Testis (tissue), 2 donors: ENCODE measurements at regions not wholly inside any gene's neighbourhood (a gene's known extent, or its start where the extent isn't known, plus 50 kb on each side); places are given as distances from the start of the nearest gene placed in this dataset.

Source experiments
- DNase-seq: peaks from one replicate; pipeline ENCODE4 v3.0.0-alpha.2; 2019
- H3K27ac ChIP-seq, 2 donors: fragments of 200-600 bp; sonication (generic); one replicate each; pipeline ENCODE4 v1.5.1; 2019
- H3K27me3 ChIP-seq: fragments of 200-600 bp; sonication (generic); one replicate; pipeline ENCODE4 v1.5.1; 2019
- H3K36me3 ChIP-seq: fragments of 200-600 bp; sonication (generic); one replicate; pipeline ENCODE4 v1.5.1; 2017; ENCODE audit warnings: low read depth; ENCODE audit errors: missing control alignments
- H3K4me1 ChIP-seq: fragments of 200-600 bp; sonication (generic); one replicate; pipeline ENCODE4 v1.5.1; 2019
- H3K4me3 ChIP-seq, 2 donors: fragments of 200-600 bp; sonication (generic); one replicate each; pipeline ENCODE4 v1.5.1; 2017 to 2019
- H3K9me3 ChIP-seq: fragments of 200-600 bp; sonication (generic); one replicate; pipeline ENCODE4 v1.5.1; 2017
- CTCF ChIP-seq, 3 experiments: fragments of 450-650 bp in 2 of 3; fragments of 200-600 bp in 1 of 3; sonication (generic) in 1 of 3; IDR thresholded peaks; one replicate each; pipeline ENCODE4 v1.5.1; 2016 to 2019; ENCODE audit warnings: antibody characterized with exemption in 3 of 3, mild to moderate bottlenecking in 2 of 3, moderate library complexity in 1 of 3
- POLR2A ChIP-seq: fragments of 450-650 bp; IDR thresholded peaks from one replicate; pipeline ENCODE4 v1.6.1; 2017; ENCODE audit warnings: antibody characterized with exemption, mild to moderate bottlenecking, moderate library complexity
- WGBS, 2 donors: methylation state at CpG; one replicate each; pipeline ENCODE4 v1.1.5; 2018; 5-methylcytosine and 5-hydroxymethylcytosine counted together
- intact Hi-C: fragments of 100-400 bp; cut with DNase I; formaldehyde crosslinking; loops from one replicate; pipeline ENCODE4 v1.15.1; 2023; ENCODE audit warnings: low total_unique reads

- 80 to 92% methylated on average over 14 of the region's 14 CpGs for WGBS, 2 donors
- no peaks in the 10 kb centered on the region for H3K4me1 ChIP-seq
- DNase-seq, result no peak
- intact Hi-C loops, result no loop called here
- H3K4me3 ChIP-seq, result no peak overlapping the region
- H3K9me3 ChIP-seq, result no peaks in the 10 kb centered on the region
- H3K27me3 ChIP-seq, result no peaks in the 10 kb centered on the region
- H3K36me3 ChIP-seq, result no peaks in the 10 kb centered on the region
- TF ChIP-seq POLR2A, result no peak
- no peak for TF ChIP-seq CTCF (IDR thresholded peaks at IDR 0.05)
- no peak overlapping the region for H3K27ac ChIP-seq
Measured at GRCh38 chr6:10084111-10084986, 330.5 kb downstream of the TFAP2A start.

- TF ChIP-seq POLR2A, result no peak
- no peak for TF ChIP-seq CTCF (IDR thresholded peaks at IDR 0.05)
- intact Hi-C loops, result no loop called here
- Histone ChIP-seq H3K4me3 (no peak overlapping the region), H3K27ac (no peak overlapping the region), H3K4me1 (no peaks in the 10 kb centered on the region), H3K9me3 (no peaks in the 10 kb centered on the region), H3K27me3 (no peaks in the 10 kb centered on the region), H3K36me3 (no peaks in the 10 kb centered on the region)
- no peak for DNase-seq
- WGBS, 2 donors, result 61 to 74% methylated on average over 1 of the region's 1 CpG
Measured at GRCh38 chr6:10082385-10082784, 332.5 kb downstream of the TFAP2A start.

- WGBS, 2 donors, result 78 to 90% methylated on average over 1 of the region's 1 CpG
- H3K4me3 ChIP-seq, result no peak overlapping the region
- TF ChIP-seq POLR2A (no peak), CTCF (IDR thresholded peaks at IDR 0.05) (no peak)
- no peak overlapping the region for H3K27ac ChIP-seq
- DNase-seq, result no peak
- no peaks in the 10 kb centered on the region for H3K36me3 ChIP-seq
- H3K9me3 ChIP-seq, result no peaks in the 10 kb centered on the region
- H3K27me3 ChIP-seq, result no peaks in the 10 kb centered on the region
- intact Hi-C loops, result no loop called here
- H3K4me1 ChIP-seq, result no peaks in the 10 kb centered on the region
Measured at GRCh38 chr6:10081957-10082356, 332.9 kb downstream of the TFAP2A start.

- TF ChIP-seq POLR2A, result no peak
- no peak for TF ChIP-seq CTCF (IDR thresholded peaks at IDR 0.05)
- no peak for DNase-seq
- H3K4me1 ChIP-seq, result no peaks in the 10 kb centered on the region
- H3K27ac ChIP-seq, result no peak overlapping the region
- H3K4me3 ChIP-seq, result no peak overlapping the region
- no peaks in the 10 kb centered on the region for H3K9me3 ChIP-seq
- no peaks in the 10 kb centered on the region for H3K36me3 ChIP-seq
- 80 to 86% methylated on average over 6 of the region's 6 CpGs for WGBS, 2 donors
- intact Hi-C loops, result no loop called here
- H3K27me3 ChIP-seq, result no peaks in the 10 kb centered on the region
Measured at GRCh38 chr6:10081075-10081474, 333.8 kb downstream of the TFAP2A start.

- no peak overlapping the region for H3K27ac ChIP-seq
- intact Hi-C loops, result no loop called here
- DNase-seq, result no peak
- no peak for TF ChIP-seq POLR2A
- no peak for TF ChIP-seq CTCF (IDR thresholded peaks at IDR 0.05)
- 89 to 91% methylated on average over 4 of the region's 4 CpGs for WGBS, 2 donors
- no peaks in the 10 kb centered on the region for H3K36me3 ChIP-seq
- no peaks in the 10 kb centered on the region for H3K9me3 ChIP-seq
- no peak overlapping the region for H3K4me3 ChIP-seq
- H3K27me3 ChIP-seq, result no peaks in the 10 kb centered on the region
- H3K4me1 ChIP-seq, result no peaks in the 10 kb centered on the region
Measured at GRCh38 chr6:10080561-10080960, 334.3 kb downstream of the TFAP2A start.
